HG02610 (cell line): ENCODE measurements at regions not wholly inside any gene's neighbourhood (a gene's known extent, or its start where the extent isn't known, plus 50 kb on each side); places are given as distances from the start of the nearest gene placed in this dataset.

Experiments
- ATAC-seq: cut with Tn5 transposase; IDR thresholded peaks from one replicate; pipeline ENCODE4 v1.9.1; 2021; ENCODE audit warnings: mild to moderate bottlenecking, moderate library complexity; ENCODE audit not compliant: unreplicated experiment

GRCh38 chr4:96755569-96756484, 915.9 kb downstream of the PDHA2 start:
- no peak for ATAC-seq

GRCh38 chr4:96756584-96756983, 916.7 kb downstream of the PDHA2 start:
- ATAC-seq, result no peak

- ATAC-seq, result no peak
Observed at GRCh38 chr4:96763546-96763945, 923.7 kb downstream of the PDHA2 start.

GRCh38 chr4:96766359-96766758, 926.5 kb downstream of the PDHA2 start:
- ATAC-seq, result no peak

- no peak for ATAC-seq
Observed at GRCh38 chr4:96767815-96768480, 928.1 kb downstream of the PDHA2 start.

GRCh38 chr4:96775501-96775900, 935.6 kb downstream of the PDHA2 start:
- no peak for ATAC-seq

- ATAC-seq, result no peak
Observed at GRCh38 chr4:96776920-96777527, 937.1 kb downstream of the PDHA2 start.

- no peak for ATAC-seq
Observed at GRCh38 chr4:96784336-96784735, 944.4 kb downstream of the PDHA2 start.

- ATAC-seq, result no peak
Observed at GRCh38 chr4:96786306-96786705, 946.4 kb downstream of the PDHA2 start.

GRCh38 chr4:96787766-96788165, 947.9 kb downstream of the PDHA2 start:
- no peak for ATAC-seq

GRCh38 chr4:96809563-96809962, 969.7 kb downstream of the PDHA2 start:
- no peak for ATAC-seq

GRCh38 chr4:96827086-96827485, 987.2 kb downstream of the PDHA2 start:
- ATAC-seq, result no peak

- no peak for ATAC-seq
Observed at GRCh38 chr4:96833831-96834230, 993.9 kb downstream of the PDHA2 start.

GRCh38 chr4:96835991-96836390, 996.1 kb downstream of the PDHA2 start:
- no peak for ATAC-seq

- peak; percentile 44 for ATAC-seq
Observed at GRCh38 chr4:96839441-96839840, 999.5 kb downstream of the PDHA2 start.

GRCh38 chr4:96841801-96842200, 1001.9 kb downstream of the PDHA2 start:
- ATAC-seq, result no peak

GRCh38 chr4:96844858-96845490, 1005.1 kb downstream of the PDHA2 start:
- no peak for ATAC-seq

GRCh38 chr4:96845819-96846218, 1005.9 kb downstream of the PDHA2 start:
- no peak for ATAC-seq

- ATAC-seq, result no peak
Observed at GRCh38 chr4:96874657-96875056, 1034.8 kb downstream of the PDHA2 start.

GRCh38 chr4:96879527-96879926, 1039.6 kb downstream of the PDHA2 start:
- no peak for ATAC-seq

GRCh38 chr4:96887857-96888256, 1048.0 kb downstream of the PDHA2 start:
- no peak for ATAC-seq
